ENCODE measurements at regions not wholly inside any gene's neighbourhood (a gene's known extent, or its start where the extent isn't known, plus 50 kb on each side); places are given as distances from the start of the nearest gene placed in this dataset.

GRCh38 chr6:139427199-139427598, 52.8 kb upstream of the CITED2 start:
- Histone ChIP-seq H3K9me3 (ENCODE audit: control insufficient read depth in 2 of 2, low read length in 2 of 2) (no peaks in the 10 kb centered on the region), H3K27me3 (ENCODE audit: control insufficient read depth, insufficient read depth, low read length) (peaks cover 8% of the 10 kb centered on the region), H3K27ac (ENCODE audit: insufficient read depth, low read length, poor library complexity, severe bottlenecking) (no peak overlapping the region), H3K36me3 (ENCODE audit: control insufficient read depth, insufficient read depth, low read length) (no peaks in the 10 kb centered on the region), H3K4me3 (ENCODE audit: low read depth, low read length) (no peak overlapping the region), H3K4me1 (ENCODE audit: control insufficient read depth, insufficient read depth, low read length, poor library complexity, severe bottlenecking) (no peaks in the 10 kb centered on the region)
- Mint-ChIP-seq H3K4me3 (no peak overlapping the region), H3K36me3 (peaks cover 4% of the 10 kb centered on the region), H3K27ac (no peak overlapping the region), H3K9me3 (peaks cover 0 to 2% (median 1%) of the 10 kb centered on the region in 7 donors), H3K4me1 (no peaks in the 10 kb centered on the region), H3K27me3 (peaks cover 13% of the 10 kb centered on the region)
- ATAC-seq (ENCODE audit: low read depth in 2 of 2) (no peak), DNase-seq (no peak)

- Histone ChIP-seq H3K9me3 (ENCODE audit: control insufficient read depth in 2 of 2, low read length in 2 of 2) (no peaks in the 10 kb centered on the region), H3K27ac (ENCODE audit: insufficient read depth, low read length, poor library complexity, severe bottlenecking) (no peak overlapping the region), H3K36me3 (ENCODE audit: control insufficient read depth, insufficient read depth, low read length) (no peaks in the 10 kb centered on the region), H3K4me1 (ENCODE audit: control insufficient read depth, insufficient read depth, low read length, poor library complexity, severe bottlenecking) (no peaks in the 10 kb centered on the region), H3K27me3 (ENCODE audit: control insufficient read depth, insufficient read depth, low read length) (peaks cover 8% of the 10 kb centered on the region), H3K4me3 (ENCODE audit: low read depth, low read length) (no peak overlapping the region)
- no peak overlapping the region for H3K27ac Mint-ChIP-seq
- no peaks in the 10 kb centered on the region for H3K4me1 Mint-ChIP-seq
- no peak for ATAC-seq (ENCODE audit: low read depth in 2 of 2)
- no peak for DNase-seq
- peaks cover 17% of the 10 kb centered on the region for H3K27me3 Mint-ChIP-seq
- peaks cover 0 to 1% (median 0%) of the 10 kb centered on the region in 7 donors for H3K9me3 Mint-ChIP-seq
- peaks cover 4% of the 10 kb centered on the region for H3K36me3 Mint-ChIP-seq
- H3K4me3 Mint-ChIP-seq, result no peak overlapping the region
Observed at GRCh38 chr6:139426795-139427194, 52.3 kb upstream of the CITED2 start.

GRCh38 chr6:139425780-139426179, 51.3 kb upstream of the CITED2 start:
- no peak for DNase-seq
- H3K9me3 Mint-ChIP-seq, result no peaks in the 10 kb centered on the region
- H3K9me3 ChIP-seq (ENCODE audit: control insufficient read depth in 2 of 2, low read length in 2 of 2), result no peaks in the 10 kb centered on the region
- H3K27me3 ChIP-seq (ENCODE audit: control insufficient read depth, insufficient read depth, low read length), result peaks cover 8% of the 10 kb centered on the region
- no peak overlapping the region for H3K27ac Mint-ChIP-seq
- H3K36me3 ChIP-seq (ENCODE audit: control insufficient read depth, insufficient read depth, low read length), result no peaks in the 10 kb centered on the region
- no peaks in the 10 kb centered on the region for H3K36me3 Mint-ChIP-seq
- H3K27ac ChIP-seq (ENCODE audit: insufficient read depth, low read length, poor library complexity, severe bottlenecking), result no peak overlapping the region
- no peaks in the 10 kb centered on the region for H3K4me1 ChIP-seq (ENCODE audit: control insufficient read depth, insufficient read depth, low read length, poor library complexity, severe bottlenecking)
- H3K4me3 ChIP-seq (ENCODE audit: low read depth, low read length), result no peak overlapping the region
- H3K4me1 Mint-ChIP-seq, result no peaks in the 10 kb centered on the region
- no peak overlapping the region for H3K4me3 Mint-ChIP-seq
- no peak for ATAC-seq (ENCODE audit: low read depth in 2 of 2)
- H3K27me3 Mint-ChIP-seq, result peaks cover 21% of the 10 kb centered on the region

GRCh38 chr6:139423971-139424667, 49.7 kb upstream of the CITED2 start:
- Histone ChIP-seq H3K27me3 (ENCODE audit: control insufficient read depth, insufficient read depth, low read length) (peaks cover 8% of the 10 kb centered on the region), H3K27ac (ENCODE audit: insufficient read depth, low read length, poor library complexity, severe bottlenecking) (no peak overlapping the region), H3K36me3 (ENCODE audit: control insufficient read depth, insufficient read depth, low read length) (no peaks in the 10 kb centered on the region), H3K4me1 (ENCODE audit: control insufficient read depth, insufficient read depth, low read length, poor library complexity, severe bottlenecking) (no peaks in the 10 kb centered on the region), H3K4me3 (ENCODE audit: low read depth, low read length) (no peak overlapping the region), H3K9me3 (ENCODE audit: control insufficient read depth in 2 of 2, low read length in 2 of 2) (no peaks in the 10 kb centered on the region)
- no peak for ATAC-seq (ENCODE audit: low read depth in 2 of 2)
- no peaks in the 10 kb centered on the region for H3K4me1 Mint-ChIP-seq
- H3K27ac Mint-ChIP-seq, result no peak overlapping the region
- no peak for DNase-seq
- no peaks in the 10 kb centered on the region for H3K36me3 Mint-ChIP-seq
- H3K9me3 Mint-ChIP-seq, result peaks cover 0 to 2% (median 0%) of the 10 kb centered on the region in 7 donors
- peaks cover 21% of the 10 kb centered on the region for H3K27me3 Mint-ChIP-seq
- no peak overlapping the region for H3K4me3 Mint-ChIP-seq

Data from CD4-positive, CD25-positive, alpha-beta regulatory T cell (primary cell).